ENCODE measurements at regions not wholly inside any gene's neighbourhood (a gene's known extent, or its start where the extent isn't known, plus 50 kb on each side); places are given as distances from the start of the nearest gene placed in this dataset.

DNA sequence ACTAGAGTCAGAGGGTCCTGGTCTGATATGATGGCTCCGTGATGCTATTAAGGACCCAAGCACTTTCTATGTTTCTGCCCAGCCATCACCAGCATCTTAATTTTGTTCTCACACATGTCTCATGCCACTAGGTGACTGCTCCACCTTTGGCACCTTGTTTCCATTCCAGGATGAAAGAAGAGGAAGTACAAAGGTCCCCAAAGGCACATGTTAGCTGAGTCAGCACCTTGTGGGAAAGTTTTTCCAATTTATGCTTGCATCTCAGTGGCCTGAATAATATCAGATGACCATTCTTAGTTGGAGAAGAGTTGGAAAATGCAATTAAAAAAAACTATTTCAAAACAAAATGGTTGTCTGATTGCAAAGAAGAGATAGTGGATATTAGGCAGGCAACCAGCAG is 341.0 kb upstream of the NPSR1 start (continued):
- TF ChIP-seq, protein P1, sequence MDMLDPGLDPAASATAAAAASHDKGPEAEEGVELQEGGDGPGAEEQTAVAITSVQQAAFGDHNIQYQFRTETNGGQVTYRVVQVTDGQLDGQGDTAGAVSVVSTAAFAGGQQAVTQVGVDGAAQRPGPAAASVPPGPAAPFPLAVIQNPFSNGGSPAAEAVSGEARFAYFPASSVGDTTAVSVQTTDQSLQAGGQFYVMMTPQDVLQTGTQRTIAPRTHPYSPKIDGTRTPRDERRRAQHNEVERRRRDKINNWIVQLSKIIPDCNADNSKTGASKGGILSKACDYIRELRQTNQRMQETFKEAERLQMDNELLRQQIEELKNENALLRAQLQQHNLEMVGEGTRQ (IDR thresholded peaks at IDR 0.05; ENCODE audit: low read length): no peak

All from H1 (cell line).